Epithelial cell of esophagus (primary cell): ENCODE measurements at regions not wholly inside any gene's neighbourhood (a gene's known extent, or its start where the extent isn't known, plus 50 kb on each side); places are given as distances from the start of the nearest gene placed in this dataset.
A peak's percentile ranks its signal among the peaks of the same experiment; 100 is the strongest.

Source experiments
- DNase-seq: peaks from one replicate; pipeline ENCODE4 v3.0.0; 2010; ENCODE audit warnings: low read depth
- H3K4me3 ChIP-seq: 2 replicates; pipeline ENCODE4 v1.5.1; 2011; ENCODE audit warnings: mild to moderate bottlenecking, low read length, control low read depth
- CTCF ChIP-seq: IDR thresholded peaks from 2 replicates; pipeline ENCODE4 v1.5.1; 2011; ENCODE audit warnings: low read depth, mild to moderate bottlenecking, low read length, control low read depth, inconsistent platforms; ENCODE audit not compliant: insufficient read depth; ENCODE audit errors: missing control alignments

GRCh38 chr6:113699239-113699638, 157.9 kb upstream of the MARCKS start:
- no peak for TF ChIP-seq CTCF
- no peak for DNase-seq

DNA sequence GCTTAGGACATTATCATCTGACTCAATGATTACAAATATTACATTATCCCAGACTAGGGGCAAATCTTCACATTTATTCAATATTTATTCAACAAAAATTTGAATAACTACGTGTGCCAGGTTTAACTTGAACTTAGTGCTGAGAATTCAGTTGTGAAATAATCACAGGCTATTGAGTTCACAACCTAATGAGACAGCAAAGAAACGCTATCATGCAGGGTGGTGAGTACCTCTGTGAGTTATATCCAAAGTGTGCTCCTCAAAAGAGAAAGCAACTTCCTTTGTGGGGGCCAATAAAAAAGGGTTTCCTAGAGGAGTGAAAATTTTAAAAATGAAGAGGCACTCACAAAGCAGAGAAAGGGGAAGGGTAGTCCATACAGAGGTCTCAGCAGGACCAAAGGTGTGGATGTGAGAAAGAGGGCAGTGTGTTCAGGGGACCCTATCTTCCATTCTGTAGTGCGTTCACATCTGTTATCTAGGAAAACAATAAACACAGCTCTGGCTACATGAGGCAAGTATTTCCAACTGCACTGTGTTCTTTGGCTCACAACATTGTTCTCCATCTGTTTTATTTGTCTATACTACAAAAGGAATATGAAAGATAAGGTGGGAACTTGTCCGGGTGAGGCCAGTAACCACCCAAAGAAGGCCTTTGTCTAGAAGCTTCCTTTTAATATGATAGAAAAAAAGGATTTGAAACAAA, 155.4 kb upstream of the MARCKS start:
- no peak for DNase-seq
- H3K4me3 ChIP-seq = no peak overlapping the region
- no peak for TF ChIP-seq CTCF

More at GRCh38 chr6:113699239-113699638, 157.9 kb upstream of the MARCKS start:
- no peak overlapping the region for H3K4me3 ChIP-seq

GRCh38 chr6:113707194-113707593, 150.0 kb upstream of the MARCKS start:
- no peak for TF ChIP-seq CTCF
- DNase-seq = no peak
- no peak overlapping the region for H3K4me3 ChIP-seq

DNA sequence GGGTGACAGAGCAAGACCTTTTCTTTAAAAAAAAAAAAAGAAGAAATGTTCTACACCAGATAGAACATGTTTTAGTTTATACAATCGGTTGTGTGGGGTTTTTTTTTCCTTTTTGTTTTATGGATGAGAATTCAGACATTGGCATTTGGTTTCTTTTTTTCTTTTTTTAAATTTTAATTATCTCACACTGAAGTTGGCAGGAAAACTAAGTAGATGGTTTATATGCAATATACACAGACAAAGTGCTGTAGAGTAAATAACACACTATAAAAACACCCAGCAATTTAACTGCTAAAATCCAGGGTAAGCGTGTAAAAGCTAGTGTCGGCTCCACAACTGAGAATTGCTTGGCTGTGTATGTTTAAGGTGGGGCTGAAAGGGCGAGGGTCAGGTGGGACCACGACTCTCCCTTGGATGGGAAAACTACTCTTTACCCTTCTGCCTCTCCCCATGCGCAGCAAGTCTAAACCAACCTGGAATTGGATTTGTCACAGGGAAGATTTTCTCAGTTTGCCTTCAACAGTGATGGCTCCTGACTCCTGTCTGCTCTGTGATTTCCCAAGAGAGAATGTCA, 147.1 kb upstream of the MARCKS start:
- TF ChIP-seq CTCF = no peak
- DNase-seq = no peak

DNA sequence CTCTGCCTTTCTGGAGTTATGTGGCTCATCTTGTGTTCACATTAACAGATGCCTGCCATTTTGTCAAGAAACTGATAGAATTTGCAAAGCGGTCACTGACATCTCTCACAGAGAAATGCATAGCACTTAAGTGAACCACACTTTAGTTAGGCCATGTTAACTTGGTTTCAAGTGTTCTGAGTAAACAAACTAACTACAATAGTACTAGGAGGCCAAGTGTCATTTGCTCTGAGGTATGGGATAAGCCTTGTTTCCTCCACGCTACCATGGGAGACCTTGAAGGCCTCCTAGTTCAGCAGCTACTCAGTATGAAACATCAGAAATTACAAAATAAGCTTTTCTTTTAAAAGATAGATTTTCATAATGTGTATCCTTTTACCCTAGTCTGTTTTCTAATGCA, 143.5 kb upstream of the MARCKS start:
- DNase-seq = no peak
- H3K4me3 ChIP-seq = no peak overlapping the region
- no peak for TF ChIP-seq CTCF

More for the DNA sequence above, 147.1 kb upstream of the MARCKS start:
- no peak overlapping the region for H3K4me3 ChIP-seq

DNA sequence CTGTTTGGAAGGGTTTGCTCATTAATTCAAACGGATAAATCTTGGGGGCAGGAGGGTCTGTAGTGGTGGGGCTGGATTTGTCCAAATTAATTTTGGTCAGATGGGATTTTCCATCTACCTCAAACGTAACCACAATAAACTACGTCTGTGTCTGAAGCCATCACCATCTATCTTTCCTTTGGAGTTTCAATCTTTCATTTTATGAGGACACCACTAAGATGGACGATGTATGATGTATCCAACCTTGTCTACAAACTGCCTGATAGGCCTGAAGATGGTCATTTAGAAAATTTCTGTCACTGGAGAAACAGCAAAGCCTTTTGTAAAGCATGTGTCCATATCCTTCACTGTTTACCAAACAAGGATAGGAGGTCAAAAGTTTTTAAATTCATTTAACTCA, 138.6 kb upstream of the MARCKS start:
- TF ChIP-seq CTCF = no peak
- no peak for DNase-seq
- no peak overlapping the region for H3K4me3 ChIP-seq

DNA sequence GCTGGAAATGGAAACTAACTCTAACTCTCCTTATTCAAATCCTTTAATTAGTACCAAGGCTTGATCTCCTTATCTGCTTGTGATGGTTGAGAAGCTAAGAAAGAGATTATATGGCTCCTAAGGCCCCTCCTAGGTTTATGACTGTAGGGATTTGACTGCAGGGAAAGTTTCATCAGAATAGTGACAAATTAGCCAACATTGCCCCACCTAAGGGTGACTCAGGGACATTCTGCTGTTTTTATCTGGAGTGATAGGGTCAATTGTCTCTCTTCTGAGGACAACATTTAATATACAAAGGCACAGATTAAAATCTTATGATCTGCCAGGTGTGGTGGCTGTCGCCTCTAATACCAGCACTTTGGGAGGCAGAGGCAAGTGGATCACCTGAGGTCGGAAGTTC, 138.1 kb upstream of the MARCKS start:
- no peak for TF ChIP-seq CTCF
- DNase-seq = peak; percentile 70
- H3K4me3 ChIP-seq = no peak overlapping the region
